Upper lobe of left lung (tissue), 6 donors: ENCODE measurements at regions not wholly inside any gene's neighbourhood (a gene's known extent, or its start where the extent isn't known, plus 50 kb on each side); places are given as distances from the start of the nearest gene placed in this dataset.

Experiments
- ATAC-seq, 2 donors: fragments of 200-7000 bp; cut with Tn5 transposase; one replicate each; pipeline ENCODE4 v1.9.1; 2022; ENCODE audit warnings: mild to moderate bottlenecking in 2 of 2, moderate library complexity in 2 of 2; ENCODE audit not compliant: low FRiP score in 2 of 2
- DNase-seq, 2 donors: peaks; one replicate each; pipeline ENCODE4 v3.0.0-alpha.2; 2019 to 2020
- H3K27ac ChIP-seq, 4 donors: fragments of 200-600 bp; sonication (generic); one replicate each; pipeline ENCODE4 v1.5.1; 2016 to 2019
- H3K27me3 ChIP-seq, 4 donors: fragments of 200-600 bp; sonication (generic); one replicate each; pipeline ENCODE4 v1.5.1; 2017 to 2019
- H3K36me3 ChIP-seq, 4 donors: fragments of 200-600 bp; sonication (generic); one replicate each; pipeline ENCODE4 v1.5.1; 2016 to 2019
- H3K4me1 ChIP-seq, 4 donors: fragments of 200-600 bp; sonication (generic); one replicate each; pipeline ENCODE4 v1.5.1; 2018 to 2019
- H3K4me3 ChIP-seq, 4 donors: fragments of 200-600 bp; sonication (generic); one replicate each; pipeline ENCODE4 v1.5.1; 2017 to 2019; ENCODE audit warnings: mild to moderate bottlenecking in 2 of 4, moderate library complexity in 1 of 4
- H3K9me3 ChIP-seq, 4 donors: fragments of 200-600 bp; sonication (generic); one replicate each; pipeline ENCODE4 v1.5.1; 2018 to 2019
- EP300 ChIP-seq, 4 donors: sonication (generic); formaldehyde crosslinking; IDR thresholded peaks; one replicate each; pipeline ENCODE4 v1.5.1; 2017; ENCODE audit warnings: antibody characterized with exemption in 4 of 4, control low read depth in 2 of 4
- POLR2A ChIP-seq, 4 donors: fragments of 450-650 bp; IDR thresholded peaks; one replicate each; pipeline ENCODE4 v1.5.1; 2016 to 2017; ENCODE audit warnings: antibody characterized with exemption in 4 of 4, mild to moderate bottlenecking in 2 of 4
- POLR2AphosphoS5 ChIP-seq, 2 donors: sonication (generic); formaldehyde crosslinking; IDR thresholded peaks; one replicate each; pipeline ENCODE4 v1.5.1; 2017; ENCODE audit warnings: antibody characterized with exemption in 2 of 2
- WGBS, 2 donors: methylation state at CpG; one replicate each; pipeline ENCODE4 v1.1.5; 2017 to 2018; 5-methylcytosine and 5-hydroxymethylcytosine counted together
- TF ChIP-seq, protein P1 (sequence below), 6 experiments: fragments of 450-650 bp in 4 of 6; fragments of 200-600 bp in 2 of 6; sonication (generic) in 2 of 6; IDR thresholded peaks; one replicate each; pipeline ENCODE4 v1.5.1; 2016 to 2019; ENCODE audit warnings: antibody characterized with exemption in 6 of 6
- donor health status: DM: no; HTN: no; CAD: no; lungs with moderate emphysema.
- donor health status: DM: no; HTN: yes; CAD: no; lungs with severe emphysema.

DNA sequence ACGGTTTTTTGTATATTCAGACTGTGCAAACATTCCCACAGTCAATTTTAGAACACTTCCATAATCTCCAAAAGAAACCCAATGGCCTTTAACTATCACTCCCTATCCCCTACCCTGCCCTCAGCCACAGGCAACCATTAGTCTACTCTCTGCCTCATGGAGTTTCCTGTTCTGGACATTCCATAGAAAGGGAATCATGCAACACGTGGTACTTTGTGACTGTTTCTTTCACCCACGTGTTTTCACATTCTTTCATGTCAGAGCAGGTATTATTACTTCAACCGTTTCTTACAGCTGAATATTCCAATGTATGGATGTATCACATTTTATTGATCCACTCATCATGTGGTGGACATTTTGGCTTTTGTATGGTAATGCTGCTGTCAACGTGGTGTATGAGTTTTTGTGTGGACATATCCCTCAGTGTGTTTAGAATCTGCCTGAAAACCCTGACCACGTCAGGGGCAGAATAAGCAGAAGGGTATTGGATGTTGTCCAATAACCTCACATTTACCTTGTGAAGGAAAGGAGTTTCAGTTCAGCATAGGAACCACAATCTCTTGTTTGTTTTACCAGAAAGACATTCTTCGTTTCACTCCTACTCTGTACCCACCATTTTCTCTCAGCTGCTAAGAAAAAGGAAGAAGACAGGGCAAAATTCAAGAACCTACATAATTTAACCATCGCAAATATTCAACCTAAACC is 107.5 kb upstream of the DYRK2 start:
- Histone ChIP-seq H3K27me3 (no peaks in the 10 kb centered on the region), H3K9me3 (no peaks in the 10 kb centered on the region), H3K27ac (no peak overlapping the region), H3K36me3 (no peaks in the 10 kb centered on the region), H3K4me3 (no peak overlapping the region), H3K4me1 (no peaks in the 10 kb centered on the region)
- DNase-seq (no peak), ATAC-seq (no peak)
- 60 to 70% methylated on average over 8 of the region's 8 CpGs for WGBS, 2 donors
- TF ChIP-seq POLR2AphosphoS5 (IDR thresholded peaks at IDR 0.05), result no peak
- no peak for TF ChIP-seq EP300 (IDR thresholded peaks at IDR 0.05)
- TF ChIP-seq, protein P1, sequence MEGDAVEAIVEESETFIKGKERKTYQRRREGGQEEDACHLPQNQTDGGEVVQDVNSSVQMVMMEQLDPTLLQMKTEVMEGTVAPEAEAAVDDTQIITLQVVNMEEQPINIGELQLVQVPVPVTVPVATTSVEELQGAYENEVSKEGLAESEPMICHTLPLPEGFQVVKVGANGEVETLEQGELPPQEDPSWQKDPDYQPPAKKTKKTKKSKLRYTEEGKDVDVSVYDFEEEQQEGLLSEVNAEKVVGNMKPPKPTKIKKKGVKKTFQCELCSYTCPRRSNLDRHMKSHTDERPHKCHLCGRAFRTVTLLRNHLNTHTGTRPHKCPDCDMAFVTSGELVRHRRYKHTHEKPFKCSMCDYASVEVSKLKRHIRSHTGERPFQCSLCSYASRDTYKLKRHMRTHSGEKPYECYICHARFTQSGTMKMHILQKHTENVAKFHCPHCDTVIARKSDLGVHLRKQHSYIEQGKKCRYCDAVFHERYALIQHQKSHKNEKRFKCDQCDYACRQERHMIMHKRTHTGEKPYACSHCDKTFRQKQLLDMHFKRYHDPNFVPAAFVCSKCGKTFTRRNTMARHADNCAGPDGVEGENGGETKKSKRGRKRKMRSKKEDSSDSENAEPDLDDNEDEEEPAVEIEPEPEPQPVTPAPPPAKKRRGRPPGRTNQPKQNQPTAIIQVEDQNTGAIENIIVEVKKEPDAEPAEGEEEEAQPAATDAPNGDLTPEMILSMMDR (IDR thresholded peaks at IDR 0.05), result no peak
- no peak for TF ChIP-seq POLR2A (IDR thresholded peaks at IDR 0.05)

DNA sequence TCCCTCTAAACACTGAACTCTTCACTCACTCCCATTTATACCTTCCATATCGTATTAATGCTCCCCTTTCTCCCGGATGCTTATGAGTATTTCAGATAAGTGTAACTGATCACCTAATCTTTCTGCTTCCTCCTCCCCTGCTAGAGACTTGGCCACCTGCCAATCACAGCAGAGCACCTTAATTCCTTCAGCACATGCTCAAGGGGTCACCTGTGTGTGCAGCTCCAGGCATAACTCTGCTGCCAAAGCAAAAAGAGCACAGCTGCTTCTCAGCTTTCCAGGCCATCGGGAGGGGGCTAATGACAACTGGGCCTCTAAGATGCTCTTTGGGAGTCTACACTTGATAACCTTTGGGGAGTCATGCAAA is 106.9 kb upstream of the DYRK2 start:
- no peak overlapping the region for H3K4me3 ChIP-seq
- no peak for ATAC-seq
- no peaks in the 10 kb centered on the region for H3K36me3 ChIP-seq
- H3K27ac ChIP-seq, result no peak overlapping the region
- DNase-seq, result no peak
- no peaks in the 10 kb centered on the region for H3K9me3 ChIP-seq
- H3K27me3 ChIP-seq, result no peaks in the 10 kb centered on the region
- TF ChIP-seq EP300 (IDR thresholded peaks at IDR 0.05), result no peak
- TF ChIP-seq POLR2AphosphoS5 (IDR thresholded peaks at IDR 0.05), result no peak
- no peak for TF ChIP-seq POLR2A (IDR thresholded peaks at IDR 0.05)
- TF ChIP-seq, protein P1 (IDR thresholded peaks at IDR 0.05), result no peak
- WGBS, 2 donors, result 47 to 65% methylated on average over 3 of the region's 3 CpGs
- H3K4me1 ChIP-seq, result no peaks in the 10 kb centered on the region

DNA sequence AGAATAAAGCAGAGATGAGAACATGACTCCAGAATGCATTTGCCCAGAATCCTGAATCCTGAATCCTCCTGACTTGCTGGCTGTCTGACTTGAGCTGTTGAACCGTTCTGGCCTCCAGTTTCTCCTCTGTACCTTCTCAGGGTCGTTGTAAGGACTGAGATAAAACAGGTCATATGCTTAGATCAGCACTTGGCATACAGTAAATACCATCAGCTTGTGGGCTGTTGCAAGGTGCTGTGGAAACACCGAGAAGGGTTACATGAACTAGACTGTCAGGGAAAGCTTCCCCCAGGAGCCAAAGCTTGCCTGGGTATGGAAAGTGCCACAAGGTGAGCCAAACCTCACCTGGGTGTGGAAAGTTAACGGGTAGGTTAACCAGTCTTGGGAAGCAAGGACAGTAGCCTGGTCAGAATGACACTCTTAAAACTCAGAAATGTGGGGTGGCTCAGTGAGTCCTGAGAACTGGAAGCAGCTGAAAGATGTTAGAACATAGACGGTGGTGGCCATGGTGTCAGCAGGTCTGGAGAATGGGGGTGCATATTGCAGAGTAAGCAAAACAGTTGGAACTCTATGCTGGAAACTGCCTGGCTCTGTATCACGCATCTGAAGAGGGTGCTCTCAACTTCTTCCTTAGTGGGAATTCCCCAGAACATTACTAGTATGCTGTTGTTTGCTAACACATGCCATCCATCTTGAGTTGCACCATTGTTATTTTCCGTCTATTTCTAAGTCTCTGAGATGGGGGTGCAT is 105.3 kb upstream of the DYRK2 start:
- no peaks in the 10 kb centered on the region for H3K9me3 ChIP-seq
- H3K27me3 ChIP-seq, result no peaks in the 10 kb centered on the region
- H3K4me1 ChIP-seq, result no peaks in the 10 kb centered on the region
- H3K36me3 ChIP-seq, result no peaks in the 10 kb centered on the region
- DNase-seq (no peak), ATAC-seq (no peak)
- 63 to 76% methylated on average over 7 of the region's 7 CpGs for WGBS, 2 donors
- H3K4me3 ChIP-seq, result no peak overlapping the region
- no peak overlapping the region for H3K27ac ChIP-seq
- TF ChIP-seq POLR2AphosphoS5 (IDR thresholded peaks at IDR 0.05) (no peak), POLR2A (IDR thresholded peaks at IDR 0.05) (no peak), EP300 (IDR thresholded peaks at IDR 0.05) (no peak)
- TF ChIP-seq, protein P1 (IDR thresholded peaks at IDR 0.05), result no peak

DNA sequence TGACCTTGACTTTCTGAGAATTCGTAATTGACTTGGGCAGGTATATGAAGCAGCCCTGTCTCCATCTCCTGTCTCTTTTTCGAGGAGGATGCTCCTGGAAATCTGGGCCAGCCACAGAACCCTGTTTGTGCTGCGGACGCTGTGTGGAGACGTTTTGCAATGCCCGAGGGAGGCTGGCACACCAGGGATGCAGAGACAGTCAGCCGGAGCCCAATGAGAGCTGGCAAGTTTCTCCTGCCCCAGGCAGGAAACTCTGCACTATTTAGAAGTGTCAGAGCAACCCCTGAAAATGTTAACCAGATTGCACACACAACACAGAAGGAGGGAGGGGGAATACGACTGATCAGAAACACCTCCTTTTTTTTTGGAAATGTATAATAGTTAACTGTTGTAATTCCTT is 103.2 kb upstream of the DYRK2 start:
- WGBS, 2 donors, result 63 to 73% methylated on average over 8 of the region's 8 CpGs
- Histone ChIP-seq H3K4me1 (no peaks in the 10 kb centered on the region), H3K4me3 (no peak overlapping the region), H3K27ac (no peak overlapping the region), H3K36me3 (no peaks in the 10 kb centered on the region), H3K27me3 (no peaks in the 10 kb centered on the region), H3K9me3 (no peaks in the 10 kb centered on the region)
- TF ChIP-seq EP300 (IDR thresholded peaks at IDR 0.05) (no peak), POLR2A (IDR thresholded peaks at IDR 0.05) (no peak), POLR2AphosphoS5 (IDR thresholded peaks at IDR 0.05) (no peak)
- TF ChIP-seq, protein P1 (IDR thresholded peaks at IDR 0.05), result no peak
- ATAC-seq (no peak), DNase-seq (no peak)
